ENCODE measurements at regions not wholly inside any gene's neighbourhood (a gene's known extent, or its start where the extent isn't known, plus 50 kb on each side); places are given as distances from the start of the nearest gene placed in this dataset.

DNA sequence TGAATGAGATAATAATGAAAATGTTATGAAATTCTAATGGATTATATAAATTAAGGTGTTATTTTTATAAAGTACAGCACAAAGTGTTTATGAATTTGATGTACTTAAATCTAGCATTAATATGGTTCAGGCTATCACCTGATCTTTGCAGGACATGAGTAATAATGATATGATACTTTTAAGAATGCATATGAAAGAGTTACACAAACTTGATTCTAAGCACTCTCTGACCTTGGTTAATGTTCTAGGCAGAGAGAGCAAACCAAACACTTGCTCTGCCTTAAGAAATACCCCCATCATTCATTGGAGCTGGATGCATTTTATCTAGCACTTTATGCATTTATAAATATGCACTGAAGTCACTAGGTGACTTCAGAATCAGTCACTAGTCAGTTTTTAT is 942.2 kb upstream of the CDH8 start:
- Histone ChIP-seq H3K27ac (no peak overlapping the region), H3K9me3 (ENCODE audit: severe bottlenecking) (no peaks in the 10 kb centered on the region), H3K27me3 (ENCODE audit: insufficient read depth, low read depth, severe bottlenecking) (peaks cover 24% of the 10 kb centered on the region), H3K36me3 (no peaks in the 10 kb centered on the region), H3K4me3 (ENCODE audit: low read depth, low read length) (no peak overlapping the region)
- DNase-seq = no peak
- TF ChIP-seq CTCF (IDR thresholded peaks at IDR 0.05; ENCODE audit: low read depth, low read length) = no peak

GRCh38 chr16:62977876-62978275 is 941.6 kb upstream of the CDH8 start:
- Histone ChIP-seq H3K27ac (no peak overlapping the region), H3K36me3 (no peaks in the 10 kb centered on the region), H3K4me3 (ENCODE audit: low read depth, low read length) (no peak overlapping the region), H3K9me3 (ENCODE audit: severe bottlenecking) (no peaks in the 10 kb centered on the region), H3K27me3 (ENCODE audit: insufficient read depth, low read depth, severe bottlenecking) (peaks cover 29% of the 10 kb centered on the region)
- DNase-seq = no peak
- TF ChIP-seq CTCF (IDR thresholded peaks at IDR 0.05; ENCODE audit: low read depth, low read length) = no peak

- Histone ChIP-seq H3K27ac (no peak overlapping the region), H3K36me3 (no peaks in the 10 kb centered on the region), H3K4me3 (ENCODE audit: low read depth, low read length) (no peak overlapping the region), H3K9me3 (ENCODE audit: severe bottlenecking) (no peaks in the 10 kb centered on the region), H3K27me3 (ENCODE audit: insufficient read depth, low read depth, severe bottlenecking) (peaks cover 37% of the 10 kb centered on the region)
- no peak for DNase-seq
- TF ChIP-seq CTCF (IDR thresholded peaks at IDR 0.05; ENCODE audit: low read depth, low read length) = no peak
Observed at GRCh38 chr16:62974424-62974823, 938.2 kb upstream of the CDH8 start.

DNA sequence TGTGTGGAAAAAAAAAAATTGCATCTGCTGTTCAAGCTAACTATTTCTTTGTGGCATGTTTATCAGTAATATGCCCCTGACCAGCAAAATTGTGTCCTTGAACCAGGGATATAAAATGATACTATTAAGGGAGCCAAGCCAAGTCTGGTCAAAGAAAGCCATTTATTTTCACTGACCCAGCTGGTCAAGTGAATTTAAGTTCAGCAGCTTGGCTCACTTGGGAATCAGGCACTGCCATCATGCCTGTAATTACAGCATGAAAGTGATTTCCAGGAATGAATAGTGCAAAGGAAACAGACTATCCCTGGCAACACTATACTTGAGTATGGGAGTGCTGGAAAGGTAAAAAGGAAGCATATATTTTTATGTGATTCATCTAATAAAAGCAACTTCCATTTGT is 934.6 kb upstream of the CDH8 start:
- no peak for TF ChIP-seq CTCF (IDR thresholded peaks at IDR 0.05; ENCODE audit: low read depth, low read length)

GRCh38 chr16:62969711-62970318 is 933.6 kb upstream of the CDH8 start:
- Histone ChIP-seq H3K27ac (no peak overlapping the region), H3K9me3 (ENCODE audit: severe bottlenecking) (no peaks in the 10 kb centered on the region), H3K4me3 (ENCODE audit: low read depth, low read length) (no peak overlapping the region), H3K36me3 (no peaks in the 10 kb centered on the region), H3K27me3 (ENCODE audit: insufficient read depth, low read depth, severe bottlenecking) (peaks cover 18% of the 10 kb centered on the region)
- no peak for TF ChIP-seq CTCF (IDR thresholded peaks at IDR 0.05; ENCODE audit: low read depth, low read length)
- DNase-seq = no peak

More for the DNA sequence above, 934.6 kb upstream of the CDH8 start:
- Histone ChIP-seq H3K27me3 (ENCODE audit: insufficient read depth, low read depth, severe bottlenecking) (peaks cover 23% of the 10 kb centered on the region), H3K36me3 (no peaks in the 10 kb centered on the region), H3K9me3 (ENCODE audit: severe bottlenecking) (no peaks in the 10 kb centered on the region), H3K4me3 (ENCODE audit: low read depth, low read length) (no peak overlapping the region), H3K27ac (no peak overlapping the region)
- no peak for DNase-seq

GRCh38 chr16:62967611-62968010 is 931.4 kb upstream of the CDH8 start:
- H3K27ac ChIP-seq = no peak overlapping the region
- no peaks in the 10 kb centered on the region for H3K9me3 ChIP-seq (ENCODE audit: severe bottlenecking)
- no peak for DNase-seq
- H3K4me3 ChIP-seq (ENCODE audit: low read depth, low read length) = no peak overlapping the region
- peaks cover 13% of the 10 kb centered on the region for H3K27me3 ChIP-seq (ENCODE audit: insufficient read depth, low read depth, severe bottlenecking)
- H3K36me3 ChIP-seq = no peaks in the 10 kb centered on the region
- TF ChIP-seq CTCF (IDR thresholded peaks at IDR 0.05; ENCODE audit: low read depth, low read length) = no peak
